HCT116 (cell line): ENCODE measurements at regions not wholly inside any gene's neighbourhood (a gene's known extent, or its start where the extent isn't known, plus 50 kb on each side); places are given as distances from the start of the nearest gene placed in this dataset.

Experiments used
- ATAC-seq: fragments of 200-7000 bp; cut with Tn5 transposase; 2 replicates; pipeline ENCODE4 v1.9.1; 2020; ENCODE audit warnings: mild to moderate bottlenecking, moderate library complexity
- BruUV-seq: library from RNA; stranded (reverse); fragments of 400-500 nt; replicated peaks from 2 replicates; lab custom pipeline; 2021; lab: Mats Ljungman, UMichigan
- CTCF ChIA-PET: fragments of 300-600 bp; sonication (Branson Sonifier 250); formaldehyde crosslinking; loops from one replicate; lab custom pipeline; 2021; ENCODE audit warnings: antibody characterized with exemption; lab: Charles Lee
- POLR2A ChIA-PET: fragments of 300-600, 350-600 bp; sonication (Branson Sonifier 250); formaldehyde crosslinking; loops from one replicate; lab custom pipeline; 2021; ENCODE audit warnings: antibody characterized with exemption; lab: Charles Lee
- RAD21 ChIA-PET, 2 experiments: fragments of 300-600 bp; sonication (Branson Sonifier 250); formaldehyde crosslinking; loops; one replicate each; lab custom pipeline; 2023; ENCODE audit warnings: low total read pairs in 2 of 2; ENCODE audit not compliant: uncharacterized antibody in 2 of 2, unreplicated experiment in 2 of 2, low non-redundant PET in 1 of 2; lab: Charles Lee
- DNase-seq: peaks from one replicate; pipeline ENCODE4 v3.0.0-alpha.2; 2010; ENCODE audit warnings: low read depth, low spot score
- H2AFZ ChIP-seq: fragments of 200-600 bp; shearing (Covaris generic), sonication (generic); 2 replicates; pipeline ENCODE4 v1.6.1; 2017; ENCODE audit warnings: low read depth, mixed run types, mixed read lengths, antibody characterized with exemption, low read length; ENCODE audit not compliant: poor library complexity, severe bottlenecking
- H3K27ac ChIP-seq: 2 replicates; pipeline ENCODE4 v1.5.1; 2012; ENCODE audit warnings: low read depth, low read length
- H3K27me3 ChIP-seq: fragments of 200-600 bp; sonication (generic); 2 replicates; pipeline ENCODE4 v1.6.1; 2016; ENCODE audit warnings: mixed run types, low read length, mixed read lengths; ENCODE audit not compliant: insufficient read depth
- H3K36me3 ChIP-seq, 2 experiments: fragments of 200-500 bp in 1 of 2; fragments of 200-600 bp in 1 of 2; sonication (Bioruptor generic) in 1 of 2; sonication (generic) in 1 of 2; 2 replicates each; pipeline versions ENCODE4 v1.5.1 to v1.6.1; 2014 to 2016; ENCODE audit warnings: low read length in 2 of 2, inconsistent platforms in 1 of 2, mixed read lengths in 1 of 2, mixed run types in 1 of 2; ENCODE audit not compliant: insufficient read depth in 2 of 2, control insufficient read depth in 1 of 2
- H3K4me1 ChIP-seq, 2 experiments: fragments of 200-600 bp in 1 of 2; sonication (generic) in 1 of 2; 2 replicates each; pipeline versions ENCODE4 v1.5.1 to v1.6.1; 2012 to 2017; ENCODE audit warnings: low read length in 2 of 2, inconsistent platforms in 1 of 2, mild to moderate bottlenecking in 1 of 2, mixed read lengths in 1 of 2, mixed run types in 1 of 2, moderate library complexity in 1 of 2; ENCODE audit not compliant: insufficient read depth in 2 of 2, control insufficient read depth in 1 of 2
- H3K4me2 ChIP-seq: fragments of 200-600 bp; sonication (generic); 2 replicates; pipeline ENCODE4 v1.6.1; 2017; ENCODE audit warnings: mixed run types, low read length, mixed read lengths
- H3K4me3 ChIP-seq, 2 experiments: fragments of 200-600 bp in 1 of 2; sonication (generic) in 1 of 2; replicated peaks in 1 of 2; 2 replicates each; pipeline ENCODE4 v1.5.1; 2011 to 2016; ENCODE audit warnings: low read length in 2 of 2, control low read depth in 1 of 2, low read depth in 1 of 2, mild to moderate bottlenecking in 1 of 2, mixed read lengths in 1 of 2, mixed run types in 1 of 2
- H3K79me2 ChIP-seq: fragments of 200-600 bp; sonication (generic); 2 replicates; pipeline ENCODE4 v1.6.1; 2017; ENCODE audit warnings: mild to moderate bottlenecking, mixed run types, low read length, moderate library complexity, mixed read lengths; ENCODE audit not compliant: insufficient read depth
- H3K9ac ChIP-seq: fragments of 200-600 bp; sonication (generic); 2 replicates; pipeline ENCODE4 v1.6.1; 2016; ENCODE audit warnings: low read length, mixed read lengths
- H3K9me2 ChIP-seq: fragments of 200-600 bp; sonication (generic), shearing (Covaris generic); 2 replicates; pipeline ENCODE4 v1.6.1; 2017; ENCODE audit warnings: mixed run types, mild to moderate bottlenecking, moderate library complexity; ENCODE audit not compliant: insufficient read depth
- H3K9me3 ChIP-seq, 2 experiments: fragments of 200-500 bp in 1 of 2; fragments of 200-600 bp in 1 of 2; sonication (Bioruptor generic) in 1 of 2; sonication (generic) in 1 of 2; 2 replicates each; pipeline ENCODE4 v1.6.1; 2014 to 2017; ENCODE audit warnings: low read length in 2 of 2, mixed read lengths in 2 of 2, inconsistent platforms in 1 of 2, low read depth in 1 of 2, mild to moderate bottlenecking in 1 of 2, mixed run types in 1 of 2, moderate library complexity in 1 of 2; ENCODE audit not compliant: control insufficient read depth in 1 of 2, insufficient read depth in 1 of 2
- H4K20me1 ChIP-seq: fragments of 200-600 bp; sonication (generic), shearing (Covaris generic); 2 replicates; pipeline ENCODE4 v1.6.1; 2017; ENCODE audit warnings: mixed run types, mild to moderate bottlenecking, moderate library complexity; ENCODE audit not compliant: insufficient read depth
- ATF3 ChIP-seq: IDR thresholded peaks from 2 replicates; pipeline ENCODE4 v1.6.1; 2012
- CBX3 ChIP-seq: IDR thresholded peaks from 2 replicates; pipeline ENCODE4 v1.6.1; 2012; ENCODE audit warnings: low read depth
- CEBPB ChIP-seq: IDR thresholded peaks from 2 replicates; pipeline ENCODE4 v1.6.1; 2012; ENCODE audit warnings: low read depth
- CTCF ChIP-seq, 3 experiments: fragments of 200-600 bp in 1 of 3; sonication (generic) in 1 of 3; IDR thresholded peaks in 2 of 3; conservative IDR thresholded peaks in 1 of 3; 2 replicates each; pipeline ENCODE4 v1.5.1; 2012 to 2017; ENCODE audit warnings: low read depth in 2 of 3, low read length in 2 of 3, antibody characterized with exemption in 1 of 3, borderline replicate concordance in 1 of 3, control low read depth in 1 of 3, mild to moderate bottlenecking in 1 of 3, mixed read lengths in 1 of 3, mixed run types in 1 of 3, moderate library complexity in 1 of 3; ENCODE audit not compliant: insufficient read depth in 1 of 3
- EGR1 ChIP-seq: IDR thresholded peaks from 2 replicates; pipeline ENCODE4 v1.6.1; 2012; ENCODE audit warnings: low read depth
- EZH2 ChIP-seq: fragments of 200-600 bp; sonication (generic); IDR thresholded peaks from 2 replicates; pipeline ENCODE4 v1.6.1; 2017; ENCODE audit warnings: antibody characterized with exemption, mixed run types
- EZH2phosphoT487 ChIP-seq: fragments of 200-600 bp; IDR thresholded peaks from 2 replicates; pipeline ENCODE4 v1.6.1; 2018; ENCODE audit warnings: antibody characterized with exemption, borderline replicate concordance
- FOSL1 ChIP-seq: IDR thresholded peaks from 2 replicates; pipeline ENCODE4 v1.6.1; 2012; ENCODE audit warnings: low read depth
- POLR2A ChIP-seq: IDR thresholded peaks from 2 replicates; pipeline ENCODE4 v1.7.0; 2011; ENCODE audit warnings: borderline replicate concordance; ENCODE audit not compliant: insufficient read depth, insufficient read length; ENCODE audit errors: extremely low read depth
- POLR2AphosphoS5 ChIP-seq: IDR thresholded peaks from 2 replicates; pipeline ENCODE4 v1.6.1; 2011; ENCODE audit warnings: mild to moderate bottlenecking, low read depth, low read length, moderate library complexity
- RAD21 ChIP-seq: IDR thresholded peaks from 2 replicates; pipeline ENCODE4 v1.6.1; 2012; ENCODE audit warnings: low read depth, mild to moderate bottlenecking
- YY1 ChIP-seq: IDR thresholded peaks from 2 replicates; pipeline ENCODE4 v1.6.1; 2011; ENCODE audit warnings: low read length, low read depth, moderate library complexity, mild to moderate bottlenecking; ENCODE audit not compliant: insufficient replicate concordance; ENCODE audit errors: extremely low read depth
- ZBTB33 ChIP-seq: IDR thresholded peaks from 2 replicates; pipeline ENCODE4 v1.6.1; 2011; ENCODE audit warnings: mild to moderate bottlenecking, low read length, moderate library complexity; ENCODE audit not compliant: insufficient replicate concordance; ENCODE audit errors: extremely low read depth
- intact Hi-C: fragments of 100-400 bp; cut with micrococcal nuclease; formaldehyde crosslinking; loops from 2 replicates; pipeline ENCODE4 v1.10.0; 2022
- TF ChIP-seq, protein P1 (sequence below): IDR thresholded peaks from 2 replicates; pipeline ENCODE4 v1.6.1; 2012; ENCODE audit warnings: low read depth

DNA sequence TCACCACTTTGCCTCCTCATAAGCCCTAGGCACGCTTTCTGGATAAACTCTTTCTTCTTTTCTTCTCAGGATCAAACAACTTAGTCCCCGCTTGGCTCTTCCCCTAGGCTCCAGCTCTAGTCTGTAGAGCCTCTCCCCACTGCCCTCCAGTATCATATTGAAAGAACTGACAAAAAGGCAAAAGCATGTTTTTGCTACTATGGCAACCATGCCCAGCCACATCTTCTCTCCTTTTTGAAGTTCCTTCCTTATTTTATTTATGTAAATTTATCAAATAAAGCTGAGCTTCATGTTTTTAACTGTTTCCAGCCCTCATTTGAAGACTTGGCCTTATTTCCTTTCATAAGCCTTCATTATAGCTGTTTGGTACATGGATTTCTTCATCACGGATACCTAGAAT, 86.0 kb upstream of the LIMCH1 start:
- DNase-seq = no peak
- ChIA-PET POLR2A (no interaction called here), CTCF (no interaction called here), RAD21 (no interaction called here)
- Histone ChIP-seq H3K9me3 (no peaks in the 10 kb centered on the region), H3K79me2 (no peaks in the 10 kb centered on the region), H3K27ac (no peak overlapping the region), H3K4me3 (no peak overlapping the region), H3K36me3 (no peaks in the 10 kb centered on the region), H3K9ac (no peak overlapping the region), H4K20me1 (no peaks in the 10 kb centered on the region), H3K4me2 (no peak overlapping the region), H3K9me2 (no peaks in the 10 kb centered on the region), H3K27me3 (no peaks in the 10 kb centered on the region), H2AFZ (no peak overlapping the region), H3K4me1 (no peaks in the 10 kb centered on the region)
- intact Hi-C loops = no loop called here
- no peak for ATAC-seq
- TF ChIP-seq EZH2phosphoT487 (no peak), ZBTB33 (no peak), FOSL1 (no peak), EGR1 (no peak), POLR2AphosphoS5 (no peak), YY1 (no peak), POLR2A (no peak), CEBPB (no peak), RAD21 (no peak), CBX3 (no peak), EZH2 (no peak), ATF3 (no peak), CTCF (IDR thresholded peaks at IDR 0.05 in 2 of 3, conservative IDR thresholded peaks at IDR 0.05 in 1 of 3; ENCODE audit: borderline replicate concordance in 1 of 3, insufficient read depth in 1 of 3, low read depth in 2 of 3, low read length in 2 of 3) (no peak)
- TF ChIP-seq, protein P1, sequence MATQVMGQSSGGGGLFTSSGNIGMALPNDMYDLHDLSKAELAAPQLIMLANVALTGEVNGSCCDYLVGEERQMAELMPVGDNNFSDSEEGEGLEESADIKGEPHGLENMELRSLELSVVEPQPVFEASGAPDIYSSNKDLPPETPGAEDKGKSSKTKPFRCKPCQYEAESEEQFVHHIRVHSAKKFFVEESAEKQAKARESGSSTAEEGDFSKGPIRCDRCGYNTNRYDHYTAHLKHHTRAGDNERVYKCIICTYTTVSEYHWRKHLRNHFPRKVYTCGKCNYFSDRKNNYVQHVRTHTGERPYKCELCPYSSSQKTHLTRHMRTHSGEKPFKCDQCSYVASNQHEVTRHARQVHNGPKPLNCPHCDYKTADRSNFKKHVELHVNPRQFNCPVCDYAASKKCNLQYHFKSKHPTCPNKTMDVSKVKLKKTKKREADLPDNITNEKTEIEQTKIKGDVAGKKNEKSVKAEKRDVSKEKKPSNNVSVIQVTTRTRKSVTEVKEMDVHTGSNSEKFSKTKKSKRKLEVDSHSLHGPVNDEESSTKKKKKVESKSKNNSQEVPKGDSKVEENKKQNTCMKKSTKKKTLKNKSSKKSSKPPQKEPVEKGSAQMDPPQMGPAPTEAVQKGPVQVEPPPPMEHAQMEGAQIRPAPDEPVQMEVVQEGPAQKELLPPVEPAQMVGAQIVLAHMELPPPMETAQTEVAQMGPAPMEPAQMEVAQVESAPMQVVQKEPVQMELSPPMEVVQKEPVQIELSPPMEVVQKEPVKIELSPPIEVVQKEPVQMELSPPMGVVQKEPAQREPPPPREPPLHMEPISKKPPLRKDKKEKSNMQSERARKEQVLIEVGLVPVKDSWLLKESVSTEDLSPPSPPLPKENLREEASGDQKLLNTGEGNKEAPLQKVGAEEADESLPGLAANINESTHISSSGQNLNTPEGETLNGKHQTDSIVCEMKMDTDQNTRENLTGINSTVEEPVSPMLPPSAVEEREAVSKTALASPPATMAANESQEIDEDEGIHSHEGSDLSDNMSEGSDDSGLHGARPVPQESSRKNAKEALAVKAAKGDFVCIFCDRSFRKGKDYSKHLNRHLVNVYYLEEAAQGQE = no peak
- BruUV-seq = no TSS peak
